Neural progenitor cell (in vitro differentiated cells): ENCODE measurements at regions not wholly inside any gene's neighbourhood (a gene's known extent, or its start where the extent isn't known, plus 50 kb on each side); places are given as distances from the start of the nearest gene placed in this dataset.

Source experiments
- DNase-seq: peaks from one replicate; pipeline ENCODE4 v3.0.0-alpha.2; 2016; ENCODE audit warnings: low spot score
- H2AFZ ChIP-seq: fragments of 200-600 bp; sonication (generic); replicated peaks from 2 replicates; pipeline ENCODE4 v1.6.1; 2016; ENCODE audit warnings: antibody characterized with exemption
- H3F3A ChIP-seq: fragments of 200-600 bp; sonication (generic); 2 replicates; pipeline ENCODE4 v1.6.1; 2016; ENCODE audit warnings: antibody characterized with exemption, low read depth
- H3K27ac ChIP-seq: fragments of 200-600 bp; sonication (generic); 2 replicates; pipeline ENCODE4 v1.5.1; 2016; ENCODE audit warnings: mild to moderate bottlenecking
- H3K27me3 ChIP-seq: fragments of 200-600 bp; sonication (generic); 2 replicates; pipeline ENCODE4 v1.6.1; 2016; ENCODE audit warnings: mild to moderate bottlenecking, moderate library complexity
- H3K36me3 ChIP-seq: fragments of 200-600 bp; sonication (generic); 2 replicates; pipeline ENCODE4 v1.5.1; 2016
- H3K4me1 ChIP-seq: fragments of 200-600 bp; sonication (generic); 2 replicates; pipeline ENCODE4 v1.6.1; 2016; ENCODE audit warnings: mixed run types
- H3K4me2 ChIP-seq: fragments of 200-600 bp; sonication (generic); 2 replicates; pipeline ENCODE4 v1.6.1; 2016
- H3K4me3 ChIP-seq: fragments of 200-600 bp; sonication (generic); 2 replicates; pipeline ENCODE4 v1.5.1; 2016
- H3K79me2 ChIP-seq: fragments of 200-600 bp; sonication (generic); 2 replicates; pipeline ENCODE4 v1.6.1; 2016; ENCODE audit warnings: low read depth
- H3K9ac ChIP-seq: fragments of 200-600 bp; sonication (generic); 2 replicates; pipeline ENCODE4 v1.6.1; 2016
- H3K9me3 ChIP-seq: fragments of 200-600 bp; sonication (generic); 2 replicates; pipeline ENCODE4 v1.5.1; 2016; ENCODE audit warnings: low read depth
- H4K20me1 ChIP-seq: fragments of 200-600 bp; sonication (generic); 2 replicates; pipeline ENCODE4 v1.6.1; 2016; ENCODE audit warnings: low read depth
- H3K27ac Mint-ChIP-seq: 3 replicates; pipeline ENCODE4 v1.8.0; 2021; ENCODE audit warnings: mixed read lengths
- H3K27me3 Mint-ChIP-seq: 2 replicates; pipeline ENCODE4 v1.8.0; 2022; ENCODE audit warnings: low read depth, mild to moderate bottlenecking, inconsistent platforms, moderate library complexity, mixed read lengths; ENCODE audit not compliant: insufficient read depth
- H3K36me3 Mint-ChIP-seq: 3 replicates; pipeline ENCODE4 v1.8.0; 2021; ENCODE audit warnings: mixed read lengths
- H3K4me1 Mint-ChIP-seq: 3 replicates; pipeline ENCODE4 v1.8.0; 2021; ENCODE audit warnings: mixed read lengths
- H3K4me3 Mint-ChIP-seq: 3 replicates; pipeline ENCODE4 v1.8.0; 2021; ENCODE audit warnings: mild to moderate bottlenecking, moderate library complexity, mixed read lengths
- H3K9me3 Mint-ChIP-seq: 3 replicates; pipeline ENCODE4 v1.8.0; 2020; ENCODE audit warnings: mixed read lengths
- EZH2 ChIP-seq: fragments of 200-600 bp; sonication (generic); IDR thresholded peaks from 2 replicates; pipeline ENCODE4 v1.6.1; 2017; ENCODE audit warnings: antibody characterized with exemption, mild to moderate bottlenecking, moderate library complexity
- EZH2phosphoT487 ChIP-seq: fragments of 200-600 bp; sonication (generic); IDR thresholded peaks from 2 replicates; pipeline ENCODE4 v1.6.1; 2017; ENCODE audit warnings: antibody characterized with exemption
- TF ChIP-seq, protein P1 (sequence below): fragments of 200-600 bp; sonication (generic); IDR thresholded peaks from 2 replicates; pipeline ENCODE4 v1.5.1; 2017; ENCODE audit warnings: antibody characterized with exemption, mild to moderate bottlenecking

DNA sequence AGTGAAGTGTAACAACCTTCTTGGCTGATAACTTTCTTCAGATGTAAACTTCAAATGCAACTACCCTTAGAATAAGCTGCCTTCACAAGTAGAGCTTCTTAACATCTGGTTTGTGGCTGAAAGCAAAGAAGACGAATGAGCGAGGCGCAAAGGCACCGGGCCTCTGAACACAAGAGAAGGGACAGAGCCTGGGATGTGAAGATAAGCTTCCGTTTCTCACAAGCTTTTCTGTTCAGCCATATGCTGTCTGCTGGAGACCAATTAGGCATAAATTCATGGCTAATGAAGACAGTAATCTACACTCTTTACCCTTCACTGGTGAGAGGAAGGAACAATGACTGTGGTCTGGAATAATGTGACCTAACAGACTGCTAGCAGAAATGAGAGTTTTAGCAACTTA lies 195.2 kb downstream of the ATXN7L3B start:
- Histone ChIP-seq H3K36me3 (no peaks in the 10 kb centered on the region), H4K20me1 (no peaks in the 10 kb centered on the region), H3K9ac (no peak overlapping the region), H3K4me2 (no peak overlapping the region), H3K27ac (no peak overlapping the region), H3K9me3 (no peaks in the 10 kb centered on the region), H2AFZ (no peak overlapping the region), H3K4me3 (no peak overlapping the region), H3K79me2 (no peaks in the 10 kb centered on the region), H3K27me3 (no peaks in the 10 kb centered on the region), H3K4me1 (no peaks in the 10 kb centered on the region), H3F3A (no peaks in the 10 kb centered on the region)
- DNase-seq = peak; percentile 13
- Mint-ChIP-seq H3K4me3 (no peak overlapping the region), H3K27me3 (no peaks in the 10 kb centered on the region), H3K27ac (no peak overlapping the region), H3K4me1 (peaks cover 9% of the 10 kb centered on the region), H3K36me3 (no peaks in the 10 kb centered on the region), H3K9me3 (no peaks in the 10 kb centered on the region)
- no peak for TF ChIP-seq EZH2
- no peak for TF ChIP-seq EZH2phosphoT487
- TF ChIP-seq, protein P1, sequence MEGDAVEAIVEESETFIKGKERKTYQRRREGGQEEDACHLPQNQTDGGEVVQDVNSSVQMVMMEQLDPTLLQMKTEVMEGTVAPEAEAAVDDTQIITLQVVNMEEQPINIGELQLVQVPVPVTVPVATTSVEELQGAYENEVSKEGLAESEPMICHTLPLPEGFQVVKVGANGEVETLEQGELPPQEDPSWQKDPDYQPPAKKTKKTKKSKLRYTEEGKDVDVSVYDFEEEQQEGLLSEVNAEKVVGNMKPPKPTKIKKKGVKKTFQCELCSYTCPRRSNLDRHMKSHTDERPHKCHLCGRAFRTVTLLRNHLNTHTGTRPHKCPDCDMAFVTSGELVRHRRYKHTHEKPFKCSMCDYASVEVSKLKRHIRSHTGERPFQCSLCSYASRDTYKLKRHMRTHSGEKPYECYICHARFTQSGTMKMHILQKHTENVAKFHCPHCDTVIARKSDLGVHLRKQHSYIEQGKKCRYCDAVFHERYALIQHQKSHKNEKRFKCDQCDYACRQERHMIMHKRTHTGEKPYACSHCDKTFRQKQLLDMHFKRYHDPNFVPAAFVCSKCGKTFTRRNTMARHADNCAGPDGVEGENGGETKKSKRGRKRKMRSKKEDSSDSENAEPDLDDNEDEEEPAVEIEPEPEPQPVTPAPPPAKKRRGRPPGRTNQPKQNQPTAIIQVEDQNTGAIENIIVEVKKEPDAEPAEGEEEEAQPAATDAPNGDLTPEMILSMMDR = no peak

DNA sequence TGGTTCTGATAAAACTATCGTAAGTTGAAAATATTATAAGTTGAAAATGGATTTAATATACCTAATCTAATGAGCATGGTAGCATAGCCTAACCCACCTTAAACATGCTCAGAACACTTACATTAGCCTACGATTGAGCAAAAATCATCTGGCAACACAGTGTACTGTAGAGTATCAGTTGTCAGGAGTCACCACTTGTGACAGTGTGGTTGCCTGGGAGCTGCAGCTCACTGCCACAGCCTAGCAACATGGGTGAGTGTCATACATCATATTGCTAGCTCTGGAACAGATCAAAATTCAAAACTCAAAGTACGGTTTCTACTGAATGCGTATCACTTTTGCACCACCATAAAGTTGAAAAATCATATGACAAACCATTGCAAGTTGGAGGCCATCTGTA lies 203.5 kb downstream of the ATXN7L3B start:
- Histone ChIP-seq H3K27me3 (no peaks in the 10 kb centered on the region), H3F3A (no peaks in the 10 kb centered on the region), H3K79me2 (no peaks in the 10 kb centered on the region), H2AFZ (no peak overlapping the region), H3K4me2 (no peak overlapping the region), H3K9ac (no peak overlapping the region), H3K4me3 (no peak overlapping the region), H3K27ac (no peak overlapping the region), H3K4me1 (no peaks in the 10 kb centered on the region), H3K36me3 (no peaks in the 10 kb centered on the region), H4K20me1 (no peaks in the 10 kb centered on the region), H3K9me3 (no peaks in the 10 kb centered on the region)
- Mint-ChIP-seq H3K9me3 (no peaks in the 10 kb centered on the region), H3K27ac (no peak overlapping the region), H3K27me3 (peaks cover 2% of the 10 kb centered on the region), H3K36me3 (no peaks in the 10 kb centered on the region), H3K4me1 (no peaks in the 10 kb centered on the region), H3K4me3 (no peak overlapping the region)
- DNase-seq = no peak
- TF ChIP-seq EZH2 = no peak
- no peak for TF ChIP-seq EZH2phosphoT487
- TF ChIP-seq, protein P1 = no peak

DNA sequence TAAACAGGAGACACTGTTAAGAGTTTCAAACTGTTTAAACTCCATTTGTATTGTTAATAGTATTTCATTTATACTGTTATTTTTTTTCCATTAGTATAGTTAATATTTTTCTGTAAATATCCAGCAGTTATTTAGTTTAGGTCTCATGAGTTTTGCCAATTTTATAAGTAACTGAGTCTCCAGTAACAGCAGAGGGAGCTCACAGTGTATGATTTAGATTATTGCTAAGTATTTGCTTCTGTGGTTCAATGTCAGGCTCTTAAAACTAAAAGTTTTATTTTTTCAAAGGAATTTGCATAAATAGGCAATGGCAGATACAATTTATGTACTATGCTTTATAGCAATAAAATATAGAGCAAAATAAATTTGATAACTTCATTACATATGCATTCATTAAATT lies 209.7 kb downstream of the ATXN7L3B start:
- Mint-ChIP-seq H3K9me3 (no peaks in the 10 kb centered on the region), H3K4me1 (no peaks in the 10 kb centered on the region)

More for the DNA sequence above, 209.7 kb downstream of the ATXN7L3B start:
- Histone ChIP-seq H3K4me1 (no peaks in the 10 kb centered on the region), H3K36me3 (no peaks in the 10 kb centered on the region), H3K27ac (no peak overlapping the region), H3K9ac (no peak overlapping the region), H3K4me2 (no peak overlapping the region), H3K4me3 (no peak overlapping the region), H3K27me3 (no peaks in the 10 kb centered on the region), H3F3A (no peaks in the 10 kb centered on the region), H3K9me3 (no peaks in the 10 kb centered on the region), H3K79me2 (no peaks in the 10 kb centered on the region), H2AFZ (no peak overlapping the region), H4K20me1 (no peaks in the 10 kb centered on the region)
- no peak overlapping the region for H3K27ac Mint-ChIP-seq
- no peaks in the 10 kb centered on the region for H3K36me3 Mint-ChIP-seq
- H3K27me3 Mint-ChIP-seq = no peaks in the 10 kb centered on the region
- no peak for TF ChIP-seq EZH2
- TF ChIP-seq EZH2phosphoT487 = no peak
- TF ChIP-seq, protein P1 = no peak
- no peak overlapping the region for H3K4me3 Mint-ChIP-seq
- DNase-seq = no peak
